CD4-positive, alpha-beta T cell treated with Interleukin-2 at 100 ng/mL for 4 hours (primary cell): ENCODE measurements at regions not wholly inside any gene's neighbourhood (a gene's known extent, or its start where the extent isn't known, plus 50 kb on each side); places are given as distances from the start of the nearest gene placed in this dataset.

Experiments used
- DNase-seq: peaks from one replicate; pipeline ENCODE4 v3.0.0-alpha.2; 2020; ENCODE audit warnings: low spot score

DNA sequence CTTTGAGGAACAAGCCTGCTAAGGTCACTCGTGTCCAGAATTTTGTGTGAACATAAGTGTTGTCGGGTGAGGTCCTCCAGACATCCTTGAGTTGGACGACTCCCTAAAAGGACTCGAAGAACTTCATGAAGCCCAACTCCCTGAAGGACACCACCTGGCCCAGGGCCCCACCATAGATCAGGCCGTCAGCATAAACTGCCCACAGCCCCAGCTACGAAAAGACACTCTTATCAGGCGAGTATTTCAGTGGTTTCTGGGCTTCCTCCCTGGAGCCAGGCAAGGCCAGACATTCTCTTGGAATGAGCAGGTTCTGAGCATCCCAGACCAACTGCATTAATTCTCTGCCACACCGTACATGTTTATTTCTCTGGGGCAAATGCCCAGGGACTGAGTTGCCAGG, 170.1 kb downstream of the IGLL1 start:
- DNase-seq, result no peak

DNA sequence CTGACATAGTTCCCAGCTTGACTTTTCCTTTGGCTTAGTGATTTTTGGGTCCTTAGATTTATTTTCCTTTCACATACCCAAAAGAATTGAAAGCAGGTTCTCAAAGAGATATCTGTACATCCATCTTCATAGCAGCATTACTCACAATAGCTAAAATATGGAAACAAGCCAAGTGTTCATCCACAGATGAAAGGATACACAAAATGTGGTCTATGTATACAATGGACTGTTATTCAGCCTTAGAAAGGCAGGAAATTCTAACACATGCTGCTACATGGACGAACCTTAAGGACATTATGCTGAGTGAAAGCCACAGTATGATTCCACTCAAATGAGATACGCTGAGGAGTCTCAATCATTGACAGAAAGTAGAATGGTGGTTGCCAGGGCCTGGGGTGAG, 171.8 kb downstream of the IGLL1 start:
- DNase-seq, result no peak

DNA sequence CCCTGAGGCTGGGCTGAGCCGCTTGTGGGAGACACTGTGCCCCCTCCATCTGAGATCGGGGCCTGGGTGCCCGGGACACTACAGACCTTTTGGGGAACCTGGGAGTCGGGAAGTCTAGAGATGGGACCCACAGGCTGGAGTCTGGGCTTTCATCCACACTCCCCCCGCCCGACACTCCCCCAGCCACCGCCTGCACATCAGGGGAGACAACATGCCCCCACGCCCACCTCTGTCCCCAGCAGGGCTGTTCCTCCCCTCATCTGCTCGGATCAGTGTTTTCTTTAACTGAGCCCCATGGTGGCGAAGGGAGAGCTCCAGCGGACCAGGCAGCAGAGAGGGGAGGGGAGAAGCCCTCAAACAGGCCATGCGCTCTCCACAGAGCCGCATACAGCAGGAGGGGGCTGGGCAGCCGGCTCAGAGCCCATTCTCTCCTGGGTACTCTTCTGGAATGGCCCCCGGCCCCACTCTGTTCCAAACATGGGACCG, 174.7 kb downstream of the IGLL1 start:
- no peak for DNase-seq

DNA sequence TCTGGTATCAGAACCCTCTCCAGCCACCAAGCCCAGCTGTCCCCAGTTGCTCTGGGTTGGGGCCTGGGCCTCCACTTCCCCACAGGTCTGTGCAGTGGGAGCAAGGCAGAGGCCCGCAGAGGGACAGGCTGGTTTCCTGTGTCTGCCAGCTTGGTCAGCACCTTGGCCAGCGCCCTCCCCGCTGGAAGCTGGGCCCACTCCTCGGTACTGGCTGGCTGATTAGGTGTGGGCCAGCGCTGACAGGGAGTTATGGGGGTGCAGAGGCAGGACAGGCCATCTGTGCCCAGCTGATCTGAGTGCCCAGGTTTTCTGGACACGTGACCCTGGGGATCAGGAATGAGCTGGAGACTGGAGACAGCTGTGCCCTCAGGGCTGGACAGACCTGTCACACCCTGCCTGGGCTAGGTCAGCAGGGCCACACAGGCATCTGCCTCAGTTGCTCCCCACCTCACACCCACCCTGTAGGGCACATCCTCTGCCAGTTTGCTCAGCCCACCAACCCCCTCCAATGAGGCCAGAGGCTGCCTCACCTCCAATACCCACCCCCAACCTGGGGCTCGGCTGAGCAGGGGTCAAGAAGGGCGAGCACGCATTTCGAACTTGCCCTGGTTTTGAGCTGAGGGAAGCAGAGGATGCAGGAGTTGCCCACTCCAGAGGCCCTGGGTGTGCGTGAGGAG, 175.3 kb downstream of the IGLL1 start:
- DNase-seq, result no peak

DNA sequence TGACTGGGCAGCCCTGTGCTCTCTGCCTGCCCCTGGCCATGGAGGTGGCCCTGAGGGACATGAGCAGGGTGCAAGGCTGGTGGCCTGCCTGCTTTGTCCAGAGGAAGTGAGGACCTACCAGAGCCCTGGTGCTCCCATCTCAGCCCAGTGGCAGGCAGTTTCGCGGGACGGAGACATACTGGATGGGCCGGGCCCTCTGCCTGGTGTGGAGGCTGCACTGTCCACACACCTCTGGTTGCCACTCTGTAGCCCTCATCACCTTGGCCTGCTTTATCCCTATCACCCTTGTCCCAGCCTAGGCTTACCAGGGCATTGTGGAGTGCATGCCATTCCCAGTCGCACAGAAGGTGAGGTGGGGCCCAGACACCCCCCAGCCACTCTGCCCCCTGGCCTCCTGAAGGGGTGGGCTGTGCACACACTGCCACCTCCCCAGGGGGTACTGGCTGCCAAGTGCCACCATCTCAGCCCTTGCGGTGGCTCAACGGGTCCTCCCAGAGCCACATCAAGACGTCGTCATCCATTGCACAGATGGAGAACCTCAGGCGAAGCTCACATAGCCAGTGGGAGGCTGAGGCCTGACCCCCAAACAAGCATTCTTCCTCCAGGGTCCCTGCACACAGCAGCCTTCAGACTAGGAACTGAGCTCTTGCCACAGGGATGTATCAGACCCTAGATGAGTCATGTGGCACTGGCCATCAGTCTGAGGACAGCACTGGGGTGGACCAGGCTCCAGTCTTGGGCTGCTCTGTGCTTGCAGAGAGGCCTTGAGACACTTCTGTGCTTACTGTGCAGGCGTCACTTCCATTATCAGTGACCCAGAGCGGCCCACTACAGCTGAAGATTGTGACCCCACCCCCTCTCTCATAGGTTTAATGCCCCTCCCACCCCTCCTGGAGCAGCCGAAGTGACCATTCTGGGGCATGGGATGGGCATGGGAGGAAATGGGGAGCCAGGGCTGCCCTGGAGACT, 176.1 kb downstream of the IGLL1 start:
- no peak for DNase-seq

DNA sequence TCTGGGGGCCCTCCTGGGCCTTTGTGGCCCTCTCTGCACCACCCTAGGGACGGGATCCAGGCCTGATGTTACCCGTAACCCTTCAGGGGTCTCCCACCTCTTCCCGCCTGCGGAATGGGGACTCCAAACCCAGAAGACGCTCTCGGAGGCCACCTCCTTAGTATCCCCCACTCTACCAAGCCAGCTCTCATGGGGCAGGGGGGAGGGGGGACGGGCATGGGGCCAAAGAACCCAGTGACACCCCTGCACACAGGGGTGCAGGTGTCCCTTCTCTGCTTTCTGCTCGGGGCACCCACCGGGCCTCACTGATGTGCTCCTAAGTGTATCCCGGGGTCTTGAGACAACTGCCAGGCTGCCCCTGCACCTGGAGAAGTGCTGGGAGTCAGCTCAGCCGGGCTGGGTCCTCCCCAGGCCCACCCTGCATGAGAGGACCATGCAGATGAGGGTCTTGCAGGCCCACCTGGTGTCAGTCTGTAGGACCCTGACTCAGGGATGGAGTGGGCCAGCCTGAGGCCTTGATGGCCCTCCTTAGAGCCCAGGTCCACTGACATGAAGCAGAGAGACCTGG, 176.9 kb downstream of the IGLL1 start:
- DNase-seq, result no peak

DNA sequence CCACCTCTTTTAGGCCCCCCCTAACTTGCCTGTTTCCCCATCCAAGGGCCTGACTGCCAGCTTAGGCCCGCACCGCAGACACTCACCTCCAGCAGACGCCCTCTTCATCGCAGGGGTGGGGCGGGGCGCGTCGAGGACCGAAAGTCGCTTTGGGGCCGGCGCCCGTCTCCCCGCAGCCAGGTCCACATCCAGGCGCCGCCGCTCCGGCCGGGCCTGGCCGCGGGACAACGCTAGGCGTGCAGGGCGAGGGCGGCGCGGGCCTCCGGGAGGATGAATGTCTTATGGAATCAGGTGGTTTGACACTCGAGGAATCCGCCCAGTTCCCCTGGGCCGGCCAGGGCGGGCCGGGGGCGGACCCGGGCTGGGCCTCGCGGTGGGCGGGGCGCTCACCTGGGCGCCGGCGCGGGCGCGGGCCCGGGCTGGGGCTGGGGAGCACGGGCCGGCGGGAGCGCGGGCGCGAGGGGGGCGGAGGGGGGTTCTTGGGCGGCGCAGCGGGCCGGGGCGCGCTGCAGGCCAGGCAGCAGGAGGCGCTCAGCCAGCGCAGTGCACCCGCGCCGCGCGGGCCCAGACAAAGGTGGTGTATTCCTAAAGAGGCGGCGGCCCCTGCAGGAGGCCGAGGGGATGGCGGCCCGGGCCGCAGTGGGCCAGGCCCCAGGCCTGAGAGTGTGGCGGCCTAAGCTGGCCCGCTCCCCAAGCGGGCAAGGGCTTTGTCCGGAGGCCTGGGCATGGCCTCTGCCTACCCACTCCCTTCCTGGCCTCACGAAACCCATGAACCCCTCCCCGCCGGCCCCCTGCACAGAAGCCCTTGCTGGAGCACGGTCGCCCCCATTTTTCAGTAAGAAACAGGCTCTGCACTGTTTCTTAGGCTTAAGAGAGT, 177.6 kb downstream of the IGLL1 start:
- DNase-seq, result peak; percentile 21

DNA sequence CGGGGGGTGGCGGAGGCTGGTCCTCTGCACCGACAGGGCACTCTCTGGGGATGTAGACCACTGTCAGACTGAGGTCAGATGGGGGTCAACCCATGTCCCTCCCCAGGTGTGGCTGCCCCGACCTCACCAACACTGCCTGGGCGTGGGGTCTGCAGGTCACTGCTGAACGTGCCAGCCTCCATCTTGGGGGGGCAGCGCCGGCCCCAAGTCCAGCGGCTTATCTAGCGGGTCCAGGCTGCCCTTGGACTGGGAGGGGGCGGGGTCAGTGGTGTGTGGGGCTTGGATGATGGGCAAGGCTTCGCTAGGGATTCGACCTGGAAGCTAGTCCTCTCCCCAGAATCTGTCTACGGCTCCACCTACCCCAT, 178.2 kb downstream of the IGLL1 start:
- no peak for DNase-seq

DNA sequence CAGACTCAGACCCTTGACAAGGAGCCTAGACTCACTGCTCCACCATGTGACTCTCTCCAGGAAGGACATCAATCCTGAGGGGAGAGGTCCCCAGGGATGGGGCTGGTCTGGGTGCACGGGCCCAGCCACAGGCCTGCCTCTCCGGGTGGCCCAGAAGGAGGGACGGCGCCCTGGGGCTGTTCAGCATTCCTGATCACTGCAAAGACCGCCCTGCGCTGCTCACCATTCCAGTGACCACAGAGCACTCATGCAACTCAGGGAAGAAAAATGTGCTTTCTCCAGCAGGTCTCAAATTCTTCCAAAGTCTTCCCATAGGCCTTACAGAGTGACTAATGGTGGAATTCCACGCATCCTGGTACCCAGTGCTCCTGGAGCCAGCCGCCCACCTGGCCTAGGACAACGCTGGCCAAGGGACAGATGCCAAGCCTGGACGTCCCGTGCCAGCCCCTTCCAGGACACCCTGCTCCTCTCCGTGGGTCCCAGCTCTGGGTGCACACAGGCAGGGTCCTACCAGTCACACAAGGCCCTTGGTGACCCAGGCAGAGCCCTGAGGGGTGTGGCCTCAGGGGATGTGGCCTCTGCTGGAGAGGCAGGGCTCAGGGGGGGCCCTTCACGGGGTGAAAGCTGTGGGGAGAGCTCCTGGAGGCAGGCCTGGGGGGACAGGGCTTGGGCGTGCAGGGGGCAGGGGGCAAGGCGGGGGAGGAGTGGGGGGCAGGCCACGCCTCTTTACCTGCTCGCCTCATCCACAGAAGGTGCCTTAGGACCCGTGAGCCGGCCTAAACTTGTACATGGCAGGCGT, 178.8 kb downstream of the IGLL1 start:
- no peak for DNase-seq

DNA sequence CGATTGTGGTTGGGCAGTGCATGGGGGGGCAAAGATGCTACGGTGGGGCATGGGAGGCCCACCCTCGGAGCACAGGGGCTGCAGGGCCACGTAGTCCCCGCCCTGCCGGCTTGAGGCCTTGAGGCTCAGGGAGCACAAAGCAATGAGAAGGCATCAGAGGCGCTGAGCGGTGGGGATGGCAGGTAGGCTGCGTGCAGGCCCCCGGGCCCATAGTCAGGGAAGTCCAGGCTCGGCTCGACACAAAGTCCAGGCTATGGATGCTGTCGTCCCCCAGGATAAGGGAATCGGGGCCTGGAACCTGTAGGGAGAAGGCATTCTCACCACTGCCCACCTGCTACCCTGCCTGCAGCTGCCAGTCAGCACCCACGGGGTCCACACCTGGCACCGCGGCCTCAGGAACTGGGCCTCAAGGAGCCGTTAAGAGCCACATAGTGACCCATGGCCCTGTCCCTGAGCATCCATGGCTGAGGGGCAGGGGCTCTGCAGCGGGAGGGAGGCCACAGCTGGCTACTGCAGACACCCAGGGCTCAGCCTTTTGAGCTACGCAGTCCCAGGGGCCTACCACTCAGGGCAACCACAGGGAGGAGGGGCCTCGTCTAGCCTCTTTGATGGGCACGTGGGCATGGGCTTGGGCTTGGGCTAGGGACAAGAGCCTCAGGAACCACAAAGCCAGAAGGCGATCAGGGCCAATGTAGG, 179.7 kb downstream of the IGLL1 start:
- no peak for DNase-seq

DNA sequence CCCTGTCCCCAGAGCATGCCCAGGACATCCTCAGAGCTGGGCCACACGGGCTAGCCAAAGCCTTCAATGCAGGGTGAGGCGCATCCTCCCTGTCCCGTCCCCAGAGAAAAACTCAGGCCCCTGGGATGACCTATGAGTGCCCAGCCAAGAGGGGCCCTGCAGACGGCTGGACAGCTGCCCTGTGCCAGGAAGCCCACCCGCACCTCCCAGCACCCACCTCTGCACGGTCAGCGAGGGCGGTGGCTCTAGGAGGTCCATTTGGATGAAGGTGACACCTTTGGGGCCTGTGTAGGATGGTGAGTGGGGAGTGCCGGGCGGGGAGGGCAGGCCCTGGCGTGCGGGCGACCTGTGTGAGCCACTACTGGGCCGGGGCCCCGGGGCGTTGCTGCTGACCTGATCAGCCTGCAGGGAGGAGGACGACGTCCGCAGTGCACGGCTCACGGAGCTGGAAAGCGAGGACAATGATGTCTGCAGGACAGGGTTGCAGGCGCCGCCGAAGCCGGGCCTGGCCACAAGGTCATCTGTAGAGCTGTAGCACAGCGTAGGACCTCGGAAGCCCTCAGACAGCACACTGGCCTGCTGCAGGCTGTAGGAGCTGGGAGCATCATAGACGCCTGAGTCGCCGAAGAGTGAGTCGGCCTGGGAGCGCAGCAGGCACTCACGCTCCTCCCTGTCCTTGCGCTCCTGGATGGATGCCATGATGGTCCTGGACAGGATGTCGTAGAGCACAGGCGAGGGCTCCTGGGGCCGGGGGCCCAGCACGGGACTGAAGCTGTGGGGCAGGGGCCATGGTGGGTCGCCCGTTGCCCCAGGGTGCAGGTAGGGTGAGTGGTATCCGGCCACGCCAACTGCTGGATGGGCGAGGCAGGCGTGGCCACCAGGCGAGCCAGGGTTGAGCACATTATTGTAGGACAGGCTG, 180.5 kb downstream of the IGLL1 start:
- DNase-seq, result no peak

DNA sequence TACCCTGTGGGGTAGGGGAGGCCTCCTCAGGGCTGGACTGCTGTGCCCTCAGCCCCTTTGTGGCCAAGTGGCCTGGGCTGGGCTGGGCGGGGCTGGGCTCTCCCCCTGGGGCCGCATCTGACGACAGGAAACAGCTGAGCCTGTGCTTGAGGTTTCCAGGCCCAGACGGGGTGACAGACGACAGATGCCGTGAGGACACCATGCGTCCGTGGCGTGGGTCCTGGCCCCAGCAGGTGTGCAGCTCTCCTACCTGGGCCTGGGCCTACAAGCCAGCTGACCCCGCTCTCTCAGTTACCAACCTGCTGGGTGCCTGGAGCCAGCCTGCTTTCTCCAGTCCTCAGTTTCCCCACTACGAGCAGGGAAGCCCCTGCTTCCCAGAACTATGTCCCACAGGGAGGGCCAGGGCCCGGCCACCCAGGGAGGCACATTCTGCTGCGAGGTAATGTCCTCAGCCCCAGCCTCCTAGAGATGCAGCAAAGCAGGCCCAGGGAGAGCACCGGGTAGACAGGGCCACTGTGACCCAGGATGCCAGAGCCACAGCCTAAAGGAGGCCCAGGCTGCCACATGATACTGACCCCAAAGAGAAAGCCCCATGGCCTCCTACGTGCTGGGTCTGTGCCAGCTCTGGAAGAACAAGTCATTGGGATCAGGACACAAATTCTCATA, 181.3 kb downstream of the IGLL1 start:
- DNase-seq, result no peak

DNA sequence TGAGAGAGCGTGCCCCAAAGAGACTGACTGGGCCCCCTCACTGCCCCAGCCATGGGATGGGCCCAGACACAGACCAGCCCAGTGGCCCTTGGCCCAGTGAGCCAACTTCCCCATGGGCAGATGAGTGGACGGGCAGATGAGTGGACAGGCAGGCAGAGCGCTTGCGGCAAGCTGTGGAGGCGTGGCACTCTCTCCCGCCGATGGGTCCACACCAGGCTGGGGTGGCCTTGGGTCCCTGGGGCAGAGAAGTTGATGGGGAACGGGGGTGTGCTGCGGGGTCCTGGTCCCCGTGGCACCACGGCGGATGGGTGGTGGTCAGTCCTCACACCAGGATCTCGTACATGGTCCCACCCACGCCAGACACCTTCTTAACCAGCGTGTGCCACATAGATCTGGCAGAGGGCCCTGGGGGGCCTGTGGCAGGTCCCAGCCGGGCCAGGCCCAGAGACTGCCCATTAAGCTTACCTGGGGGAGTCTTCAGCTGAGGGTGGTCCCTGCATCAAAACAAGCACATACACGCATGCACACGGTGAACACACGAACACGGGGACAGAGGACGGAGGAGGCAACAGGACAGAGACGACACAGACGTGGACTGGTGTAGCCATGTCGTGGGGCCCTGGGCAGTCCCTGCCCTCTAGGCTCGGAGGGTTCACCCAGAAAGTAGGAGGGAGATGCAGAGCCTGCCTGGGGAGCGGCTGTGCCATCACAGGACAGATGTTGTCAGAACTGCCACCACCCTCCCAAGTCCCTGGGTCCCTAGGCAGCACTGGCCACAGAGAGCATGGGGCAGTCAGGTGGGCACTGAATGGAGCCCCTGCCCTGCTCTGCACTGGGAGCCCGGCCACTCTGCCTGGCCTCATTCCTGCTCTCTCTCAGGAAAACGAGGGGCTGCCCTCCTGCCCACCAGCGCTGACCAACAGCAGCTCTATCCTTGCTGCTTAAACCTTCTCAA, 182.2 kb downstream of the IGLL1 start:
- no peak for DNase-seq

DNA sequence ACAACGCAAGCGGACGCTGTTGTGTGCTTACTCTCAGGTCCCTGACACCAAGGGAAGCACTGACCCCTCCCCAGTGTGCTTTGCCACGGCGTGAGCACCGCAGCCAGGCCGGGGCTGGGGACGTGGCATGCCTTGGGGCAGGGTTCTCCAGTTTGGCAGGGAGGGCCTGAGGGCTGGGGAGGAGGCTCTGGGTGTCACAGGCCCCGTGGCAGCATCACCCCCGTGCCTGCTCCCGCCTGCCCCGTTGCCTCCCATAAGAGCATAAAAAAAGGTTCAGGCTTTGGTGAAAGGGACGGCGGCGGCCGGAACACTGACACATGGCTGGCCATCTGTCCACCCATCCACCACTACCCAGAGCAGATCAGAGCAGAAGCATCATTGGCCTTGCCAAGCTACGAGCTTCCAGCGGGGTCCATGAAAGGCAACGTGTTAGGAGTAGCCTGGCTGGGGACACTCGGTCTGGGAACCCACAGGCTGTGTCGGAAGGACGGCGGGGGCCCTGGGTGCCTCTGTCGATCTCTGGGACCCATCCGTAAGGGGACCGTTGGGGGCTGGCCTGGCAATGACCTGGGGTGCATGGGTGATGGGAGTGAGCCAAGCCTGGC, 183.0 kb downstream of the IGLL1 start:
- no peak for DNase-seq

DNA sequence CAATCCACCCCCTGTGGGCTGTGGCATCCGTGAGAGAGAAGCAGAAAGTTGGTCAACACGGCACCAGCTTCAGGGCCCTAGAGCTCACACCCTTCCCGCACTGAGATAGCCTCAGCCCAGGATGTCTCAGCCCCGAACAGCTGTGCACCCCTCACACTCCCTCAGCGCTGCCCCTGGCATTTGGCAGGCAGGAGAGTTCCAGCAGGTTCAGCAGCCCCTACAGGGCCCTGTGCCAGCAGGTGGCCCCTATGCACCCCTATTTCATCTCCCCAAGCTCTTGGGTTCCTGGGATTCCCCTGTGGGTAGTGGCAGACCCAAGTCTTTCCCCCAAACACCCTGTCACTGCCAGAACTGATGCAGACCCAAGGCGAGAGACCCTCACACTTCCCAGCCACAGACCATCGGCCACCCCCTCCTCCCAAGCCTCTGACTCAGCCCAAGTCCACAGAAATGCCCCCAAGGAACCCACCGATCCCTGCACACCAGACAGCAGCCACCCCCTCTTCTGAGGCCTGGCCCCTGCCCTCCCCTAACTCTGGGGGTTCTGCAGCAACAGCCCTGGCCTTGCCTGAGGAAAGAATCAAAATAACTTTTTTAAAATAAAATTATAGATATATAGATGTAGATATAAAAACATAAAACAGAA, 183.6 kb downstream of the IGLL1 start:
- no peak for DNase-seq

DNA sequence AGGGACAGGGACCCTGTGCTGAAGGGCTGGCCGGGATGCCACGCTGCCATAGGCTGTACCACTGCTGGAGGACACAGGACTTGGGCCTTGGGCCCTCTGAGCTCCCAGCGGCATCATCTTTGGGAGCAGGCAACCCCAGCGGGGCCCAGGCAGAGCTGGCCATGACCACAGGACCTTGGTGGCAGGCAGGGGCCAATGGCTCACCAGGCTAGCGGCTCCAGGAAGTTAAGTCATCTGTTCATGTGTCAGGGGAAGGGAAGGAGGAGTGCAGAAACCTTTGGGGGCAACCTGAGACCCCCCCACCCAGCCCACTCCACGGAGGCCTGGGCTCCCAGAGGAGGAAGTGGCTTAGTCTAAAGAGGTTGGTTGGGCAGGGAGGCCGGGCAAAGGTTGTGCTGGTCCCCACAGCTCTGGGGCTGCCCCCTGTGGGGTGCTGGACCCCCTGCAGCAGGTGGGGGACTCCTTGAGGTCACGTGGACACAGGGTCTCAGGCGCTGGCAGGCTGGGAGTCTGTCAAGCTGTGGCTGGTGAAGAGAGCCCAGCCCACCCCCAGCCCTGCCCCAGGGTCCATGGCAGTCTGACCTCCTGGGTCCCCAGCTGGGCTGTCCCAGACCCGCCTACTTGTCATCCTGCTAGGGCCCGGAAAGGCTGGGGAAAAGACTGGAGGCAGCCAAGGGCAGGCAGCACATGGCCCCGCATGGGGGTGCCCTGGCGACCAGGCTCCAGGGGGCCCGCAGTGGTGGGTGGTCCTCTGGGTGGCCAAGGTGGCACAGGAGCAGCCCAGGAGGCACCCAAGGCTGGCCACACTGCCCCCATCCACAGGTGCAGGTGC, 184.3 kb downstream of the IGLL1 start:
- no peak for DNase-seq
